GM19023 (cell line): ENCODE measurements at regions not wholly inside any gene's neighbourhood (a gene's known extent, or its start where the extent isn't known, plus 50 kb on each side); places are given as distances from the start of the nearest gene placed in this dataset.
"Not testable (repeated sequence)": the region's sequence is repeated elsewhere in the genome, so short reads cannot be mapped to it uniquely, and the experiment has no call there.

Source experiments
- ATAC-seq: cut with Tn5 transposase; IDR thresholded peaks from one replicate; pipeline ENCODE4 v1.9.1; 2021; ENCODE audit warnings: mild to moderate bottlenecking, moderate library complexity; ENCODE audit not compliant: unreplicated experiment

DNA sequence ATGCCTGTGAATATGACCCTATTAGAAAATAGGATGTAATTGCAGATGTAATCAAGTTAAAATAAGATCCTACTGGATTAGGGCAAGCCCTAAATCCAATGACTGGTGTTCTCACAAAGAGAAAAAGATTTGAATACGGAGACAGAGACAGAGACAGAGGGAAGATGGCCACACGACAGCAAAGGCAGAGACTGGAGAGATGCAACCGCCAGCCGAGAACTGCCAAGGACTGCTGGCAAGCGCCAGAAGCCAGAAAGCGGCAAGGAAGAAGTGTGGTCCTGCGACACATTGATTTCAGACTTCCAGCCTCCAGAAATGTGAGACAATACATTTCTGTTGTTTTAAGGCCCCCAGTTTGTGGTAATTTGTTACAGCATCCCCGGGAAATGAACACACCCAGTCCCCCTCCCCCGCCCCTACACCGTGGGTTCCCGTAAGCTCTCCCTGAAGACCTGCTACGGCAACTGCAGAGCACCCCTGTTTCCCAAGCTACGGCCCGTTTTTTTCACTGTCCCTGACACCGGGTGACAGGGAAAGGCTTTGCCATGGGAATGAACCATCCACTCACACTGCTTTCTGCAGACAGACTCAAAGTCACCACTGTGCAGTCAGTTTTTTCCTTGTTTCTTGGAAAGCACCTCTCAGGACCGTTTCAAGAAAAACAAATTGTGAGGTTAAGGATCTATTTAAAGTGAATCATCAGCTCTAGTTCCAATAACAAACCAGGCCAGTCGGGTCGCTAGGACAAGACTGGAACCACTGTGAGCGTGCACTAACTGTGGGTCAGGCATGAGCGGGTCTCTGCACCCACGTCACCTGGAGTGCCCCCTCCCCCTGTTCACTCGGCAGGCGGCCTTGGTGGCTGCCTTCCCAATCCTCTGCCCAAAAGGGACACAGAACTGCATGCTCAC is 199.2 kb upstream of the IRF2BP2 start:
- ATAC-seq: peak; percentile 78

- not testable (repeated sequence) for ATAC-seq
These were observed 198.5 kb upstream of the IRF2BP2 start for GRCh38 chr1:234808459-234808858.

GRCh38 chr1:234807705-234808104 is 197.7 kb upstream of the IRF2BP2 start:
- ATAC-seq: not testable (repeated sequence)

GRCh38 chr1:234802586-234802985 is 192.6 kb upstream of the IRF2BP2 start:
- ATAC-seq: not testable (repeated sequence)

DNA sequence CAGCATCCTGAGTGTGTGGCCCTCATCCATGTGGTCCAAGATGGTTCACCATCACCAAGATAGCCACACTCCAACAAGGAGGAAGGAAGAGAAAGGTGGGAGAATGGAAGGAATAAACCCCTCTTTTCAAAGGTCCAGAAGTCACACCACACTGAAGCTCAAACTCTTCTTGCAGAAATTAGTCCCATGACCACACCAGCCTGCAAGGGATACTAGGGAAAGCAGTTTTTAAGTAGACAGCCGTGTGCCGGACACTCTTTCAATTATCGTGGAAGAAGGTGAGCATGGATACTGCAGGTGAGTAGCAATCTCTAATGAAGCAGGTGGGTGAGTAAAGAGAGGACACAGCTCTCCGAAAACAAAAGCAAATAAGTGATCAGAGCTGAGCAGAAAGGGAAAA is 191.7 kb upstream of the IRF2BP2 start:
- not testable (repeated sequence) for ATAC-seq

GRCh38 chr1:234801147-234801546 is 191.2 kb upstream of the IRF2BP2 start:
- ATAC-seq: not testable (repeated sequence)

DNA sequence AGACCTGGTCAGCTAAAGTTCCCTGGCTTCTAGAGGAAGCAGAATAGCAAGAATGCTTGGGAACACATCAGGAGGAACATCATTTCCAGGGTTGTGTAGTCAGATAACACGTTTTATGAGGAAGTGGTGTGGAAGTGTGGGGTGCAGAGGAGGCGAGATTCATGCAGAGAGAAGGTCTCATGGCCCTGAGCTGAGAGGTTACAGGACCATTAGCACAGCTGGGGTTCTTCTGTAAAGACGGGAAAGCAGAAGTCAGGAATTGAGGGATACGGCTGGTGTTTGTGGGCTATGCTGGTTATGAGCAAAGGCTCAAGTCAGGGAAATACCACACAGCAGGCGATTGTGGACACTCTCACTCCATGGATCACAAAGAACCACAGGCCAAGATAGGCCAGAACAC is 190.6 kb upstream of the IRF2BP2 start:
- not testable (repeated sequence) for ATAC-seq

GRCh38 chr1:234799021-234799689 is 189.2 kb upstream of the IRF2BP2 start:
- ATAC-seq: not testable (repeated sequence)

GRCh38 chr1:234797216-234797615 is 187.2 kb upstream of the IRF2BP2 start:
- not testable (repeated sequence) for ATAC-seq

GRCh38 chr1:234796438-234796792 is 186.4 kb upstream of the IRF2BP2 start:
- ATAC-seq: not testable (repeated sequence)

GRCh38 chr1:234795711-234796437 is 185.9 kb upstream of the IRF2BP2 start:
- not testable (repeated sequence) for ATAC-seq

- not testable (repeated sequence) for ATAC-seq
These were observed 185.0 kb upstream of the IRF2BP2 start for GRCh38 chr1:234795007-234795406.

DNA sequence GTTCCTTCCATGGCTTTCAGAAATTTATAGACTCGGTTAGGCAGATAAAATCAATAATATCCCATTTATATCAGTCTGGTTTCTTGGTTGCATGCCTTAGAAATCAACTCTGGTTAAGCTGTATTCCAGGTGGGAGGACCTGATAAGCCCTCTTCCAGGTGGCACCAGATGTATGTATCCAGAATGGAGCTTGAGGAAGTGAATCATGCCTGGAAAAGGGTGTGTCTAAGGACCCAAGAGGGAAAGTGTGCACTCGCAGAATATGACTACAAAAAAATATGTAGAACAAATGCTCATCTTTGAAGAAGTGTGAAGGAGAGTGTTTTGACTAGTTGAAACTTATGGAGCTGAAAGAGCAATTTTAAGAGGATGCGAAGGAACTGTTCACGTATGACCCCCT is 184.5 kb upstream of the IRF2BP2 start:
- not testable (repeated sequence) for ATAC-seq

DNA sequence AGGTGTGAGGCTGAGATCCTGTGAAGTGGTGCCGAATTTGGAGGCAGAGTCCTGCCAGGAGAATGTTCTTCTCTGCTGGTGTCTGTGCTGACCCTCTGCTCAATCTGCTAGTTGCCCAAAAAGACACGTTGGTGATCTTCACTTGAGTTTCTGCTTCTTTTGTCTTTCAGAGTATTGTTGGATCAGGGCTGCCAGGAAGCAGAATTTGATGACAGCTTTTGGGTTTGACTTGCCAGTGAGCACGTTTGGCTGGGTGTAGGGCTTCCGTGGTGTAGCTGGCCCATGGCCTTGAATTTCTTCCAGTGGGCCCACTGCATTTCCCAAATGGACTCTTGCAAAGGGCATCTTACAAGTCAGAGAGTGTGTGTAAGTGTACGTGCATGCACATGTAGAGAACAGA is 183.9 kb upstream of the IRF2BP2 start:
- ATAC-seq: not testable (repeated sequence)

GRCh38 chr1:234792221-234792864 is 182.4 kb upstream of the IRF2BP2 start:
- ATAC-seq: not testable (repeated sequence)

- not testable (repeated sequence) for ATAC-seq
These were observed 181.6 kb upstream of the IRF2BP2 start for GRCh38 chr1:234791615-234792014.

- ATAC-seq: not testable (repeated sequence)
These were observed 180.4 kb upstream of the IRF2BP2 start for GRCh38 chr1:234790333-234790732.

DNA sequence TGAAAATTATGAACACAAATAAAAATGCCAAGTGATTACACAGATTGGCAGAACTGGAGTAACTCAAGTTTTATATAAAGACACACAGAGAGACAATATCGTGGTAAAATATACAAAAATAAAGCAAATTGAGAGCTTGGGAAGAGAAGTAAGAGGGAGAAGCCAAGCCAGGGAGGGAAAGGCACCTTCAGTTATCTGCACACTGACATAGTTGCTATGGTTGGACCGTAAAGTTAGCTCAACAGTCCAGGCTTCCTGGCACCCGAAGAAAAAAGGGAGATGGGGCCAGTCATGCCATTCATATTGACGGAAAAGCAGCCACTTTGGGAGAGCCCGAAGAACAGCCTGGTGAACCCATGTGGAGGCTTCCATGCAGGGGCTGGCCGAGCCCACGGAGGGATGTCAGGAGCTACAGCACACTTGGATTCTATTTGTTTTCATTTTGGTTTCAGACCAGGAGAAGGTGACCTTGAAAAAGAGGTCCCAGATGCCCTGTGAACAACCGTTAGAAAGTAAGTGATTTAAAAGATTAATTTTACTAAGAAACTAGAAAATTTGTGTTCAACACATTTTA is 177.1 kb upstream of the IRF2BP2 start:
- ATAC-seq: not testable (repeated sequence)

GRCh38 chr1:234785922-234786321 is 175.9 kb upstream of the IRF2BP2 start:
- not testable (repeated sequence) for ATAC-seq

- ATAC-seq: not testable (repeated sequence)
These were observed 175.5 kb upstream of the IRF2BP2 start for GRCh38 chr1:234785471-234785919.
